ENCODE measurements at regions not wholly inside any gene's neighbourhood (a gene's known extent, or its start where the extent isn't known, plus 50 kb on each side); places are given as distances from the start of the nearest gene placed in this dataset.
"Not testable (repeated sequence)": the region's sequence is repeated elsewhere in the genome, so short reads cannot be mapped to it uniquely, and the experiment has no call there.

DNA sequence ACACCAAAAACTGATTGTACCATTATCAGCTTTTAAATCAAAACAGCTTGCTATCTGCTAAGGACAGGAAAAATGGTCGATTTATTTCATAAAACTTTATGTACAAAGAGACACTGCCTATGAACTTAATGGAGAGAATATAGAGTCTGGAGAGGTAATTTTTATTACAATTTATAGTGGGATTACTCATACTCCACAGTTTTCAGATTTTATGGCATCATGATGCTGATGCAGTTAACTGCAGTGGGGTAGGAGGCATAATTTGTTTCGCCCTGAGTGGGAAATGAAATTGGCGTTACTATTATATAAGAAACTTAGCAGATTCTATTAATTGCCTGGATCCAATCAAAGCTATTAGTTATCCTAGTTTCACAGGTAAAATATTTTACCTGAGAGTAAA, 301.4 kb downstream of the KLF12 start:
- no peak for DNase-seq

DNA sequence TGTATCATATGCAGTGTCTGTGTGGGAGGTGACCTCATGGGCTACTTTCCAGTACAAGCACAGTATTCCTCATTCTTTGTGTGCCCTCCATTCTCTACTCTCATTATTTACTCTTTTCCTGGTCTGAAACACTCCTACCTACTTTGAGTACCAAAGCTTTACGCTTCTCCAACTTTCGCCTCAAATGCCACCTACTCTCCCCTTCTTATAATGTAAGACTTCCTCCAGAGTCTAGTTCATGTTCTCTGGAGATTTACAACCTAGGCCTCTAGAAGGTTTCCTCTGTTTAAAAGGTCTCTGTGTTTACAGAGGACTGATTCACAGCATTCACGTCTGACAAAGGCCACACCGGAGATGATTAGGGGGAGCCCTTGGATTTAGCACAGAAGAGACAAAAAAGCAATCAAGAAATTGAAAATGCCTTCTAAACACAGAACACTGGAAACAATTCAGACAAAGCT, 302.0 kb downstream of the KLF12 start:
- no peak for DNase-seq

DNA sequence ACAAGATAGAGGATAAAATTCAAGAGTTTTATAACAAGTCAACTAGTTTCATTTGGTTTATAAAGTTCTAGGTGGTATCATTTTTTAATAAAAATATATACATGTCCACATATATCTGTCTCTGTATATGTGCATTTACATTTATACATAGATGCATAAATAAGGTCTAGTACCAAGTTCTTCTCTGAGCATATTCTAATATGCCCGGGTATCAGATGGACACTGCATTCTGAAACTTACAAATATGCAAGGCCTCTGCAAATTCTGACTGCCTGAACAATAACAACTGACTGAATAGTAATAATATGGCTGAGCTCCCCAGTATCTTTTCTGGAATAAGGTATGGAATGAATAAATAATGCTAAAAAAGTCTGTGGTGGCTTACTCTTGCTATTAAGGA, 304.8 kb downstream of the KLF12 start:
- DNase-seq, result no peak

DNA sequence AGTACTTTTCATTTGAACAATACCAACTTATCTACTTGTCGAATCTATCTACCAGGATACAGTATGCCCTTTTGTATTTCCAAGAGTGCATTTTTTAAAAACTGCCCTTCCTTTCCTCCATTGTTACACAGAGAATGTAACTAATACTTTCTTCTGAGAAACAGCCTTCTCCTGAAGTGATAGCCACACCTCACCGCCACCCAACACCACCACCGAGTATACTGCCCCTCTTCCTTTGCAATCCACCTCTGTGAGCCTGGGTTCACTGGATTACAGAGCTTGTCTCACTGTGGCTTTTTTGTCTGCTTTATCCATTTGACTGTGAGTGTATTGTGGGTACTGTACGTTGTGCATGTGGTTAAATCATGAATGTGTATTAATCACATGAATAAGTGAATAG, 305.4 kb downstream of the KLF12 start:
- DNase-seq, result no peak

DNA sequence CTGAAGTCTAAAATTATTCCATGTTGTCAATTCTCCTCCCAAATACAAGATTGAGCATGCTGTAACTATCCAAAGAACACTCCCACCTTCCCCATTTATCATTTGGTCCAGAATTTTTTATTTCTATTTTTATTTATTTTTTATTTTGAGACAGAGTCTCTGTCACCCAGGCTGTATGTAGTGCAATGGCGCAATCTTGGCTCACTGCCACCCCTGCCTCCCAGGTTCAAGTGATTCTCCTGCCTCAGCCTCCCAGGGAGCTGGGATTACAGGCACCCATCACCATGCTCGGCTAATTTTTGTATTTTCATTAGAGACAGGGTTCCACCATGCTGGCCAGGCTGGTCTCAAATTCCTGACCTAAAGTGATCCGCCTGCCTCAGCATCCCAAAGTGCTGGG, 306.8 kb downstream of the KLF12 start:
- DNase-seq, result no peak

DNA sequence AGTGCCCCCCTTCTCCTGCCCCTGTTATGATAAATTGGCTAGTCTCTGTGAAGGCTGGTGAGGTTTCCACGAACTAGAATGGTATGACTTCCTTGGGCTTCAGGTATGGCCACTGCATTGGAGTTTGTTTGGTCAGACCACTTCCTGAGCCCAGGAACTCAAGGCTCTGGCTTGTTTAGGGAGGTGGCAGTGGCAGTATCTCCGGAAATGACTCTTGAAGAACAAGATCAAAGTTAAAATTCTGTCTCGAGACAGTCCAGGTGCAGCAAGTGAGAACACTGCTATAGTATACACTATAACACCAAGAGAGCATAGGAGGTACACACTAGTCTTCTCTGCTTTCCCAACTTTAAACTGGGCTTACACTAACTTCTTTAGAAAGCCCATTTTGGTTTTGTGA, 309.1 kb downstream of the KLF12 start:
- no peak for DNase-seq

DNA sequence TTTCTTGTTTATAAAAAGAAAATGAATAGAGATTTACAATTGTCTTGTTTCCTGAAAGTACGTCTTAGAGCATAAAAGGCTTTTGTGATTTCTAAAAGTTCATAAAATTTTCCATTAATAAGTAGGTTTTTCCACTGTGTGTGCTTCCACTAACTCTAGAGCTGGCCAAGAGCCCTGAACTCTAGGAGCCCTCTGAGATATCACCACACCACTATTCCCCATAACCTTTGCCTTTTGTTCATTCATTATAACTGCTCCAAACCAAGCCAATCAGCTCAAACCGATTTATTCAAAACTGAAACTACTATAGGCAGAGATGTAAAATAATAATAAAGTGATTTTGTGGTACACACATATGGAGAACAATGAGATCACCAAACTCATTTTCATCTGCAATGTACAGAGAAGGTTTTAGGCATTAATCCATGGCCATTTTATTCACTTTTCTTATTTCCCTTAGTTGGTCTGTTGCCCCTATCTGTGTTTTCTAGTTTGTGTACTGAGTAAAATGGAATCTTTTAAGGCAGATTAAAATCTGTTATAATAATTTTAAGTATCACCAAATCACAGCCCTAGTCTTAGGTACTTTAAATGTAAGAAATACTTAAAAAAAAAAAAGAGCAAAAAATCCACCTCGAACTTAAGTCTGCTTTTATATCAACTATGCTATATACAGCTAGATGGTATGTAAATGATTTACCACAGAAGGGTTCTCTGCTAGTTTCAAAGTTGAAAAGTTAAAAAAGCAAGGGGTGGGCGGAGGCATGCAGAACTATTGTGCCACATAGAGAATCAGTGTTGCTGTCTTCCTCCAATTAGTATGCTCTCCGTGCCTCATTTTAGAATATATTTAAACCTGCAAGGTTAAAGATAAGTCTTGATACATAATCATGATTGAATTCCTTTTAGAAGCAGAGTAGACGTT, 311.3 kb downstream of the KLF12 start:
- DNase-seq, result no peak

DNA sequence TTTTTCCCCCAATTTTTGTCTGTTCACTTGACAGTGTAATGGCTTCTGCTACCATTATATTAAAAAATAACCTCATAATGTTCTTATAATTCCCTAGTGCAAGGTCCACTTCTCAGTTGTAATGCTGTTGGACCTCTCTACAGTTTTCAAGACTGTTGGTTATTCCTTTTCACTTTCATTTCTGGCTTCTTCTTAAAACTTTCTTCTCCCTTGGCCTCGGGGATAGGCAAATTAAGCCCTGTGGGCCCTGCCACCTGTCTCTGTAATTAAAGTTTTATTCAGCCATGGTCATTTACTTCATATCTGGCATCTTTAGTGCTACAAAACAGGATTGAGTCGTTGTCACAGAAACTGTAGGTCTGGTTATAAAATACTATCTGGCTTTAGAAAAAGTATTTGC, 313.5 kb downstream of the KLF12 start:
- DNase-seq, result no peak

DNA sequence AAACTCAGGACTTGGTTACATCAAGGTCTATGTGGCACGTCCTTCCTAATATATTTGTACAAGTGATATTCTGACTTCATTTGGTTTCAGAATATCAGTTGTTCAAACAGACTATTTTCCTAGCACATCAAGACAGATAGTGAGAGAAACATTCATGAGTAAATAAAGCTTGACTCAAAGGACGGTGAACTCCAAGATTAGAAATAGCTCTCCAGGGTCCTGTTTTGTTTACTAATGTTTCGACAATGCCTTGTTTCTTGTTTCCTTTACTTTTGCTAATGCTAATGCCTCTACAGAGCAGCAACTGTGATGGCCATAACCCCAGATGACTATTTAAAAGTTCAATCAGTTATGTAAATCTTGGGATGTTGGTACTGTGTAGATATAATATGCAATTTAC, 313.9 kb downstream of the KLF12 start:
- no peak for DNase-seq

DNA sequence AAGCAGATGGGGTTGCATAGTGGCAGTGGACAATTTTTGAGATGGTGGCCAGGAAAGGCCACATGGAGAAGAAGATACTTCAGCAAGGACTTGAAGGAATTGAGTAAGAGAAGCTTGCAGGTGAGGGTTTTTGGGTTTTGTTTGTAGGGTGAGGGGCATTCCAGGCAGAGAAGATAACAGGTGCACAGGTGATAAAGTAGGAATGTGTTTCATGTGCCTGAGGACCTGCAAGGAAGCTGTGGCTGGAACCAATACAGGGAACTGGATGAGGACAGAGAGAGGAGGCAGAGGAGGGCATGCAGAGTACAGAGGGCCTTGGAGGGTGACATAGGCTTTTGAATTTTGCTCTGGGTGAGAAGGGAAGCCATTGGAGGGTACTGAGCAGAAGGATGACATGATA, 314.5 kb downstream of the KLF12 start:
- DNase-seq, result no peak

DNA sequence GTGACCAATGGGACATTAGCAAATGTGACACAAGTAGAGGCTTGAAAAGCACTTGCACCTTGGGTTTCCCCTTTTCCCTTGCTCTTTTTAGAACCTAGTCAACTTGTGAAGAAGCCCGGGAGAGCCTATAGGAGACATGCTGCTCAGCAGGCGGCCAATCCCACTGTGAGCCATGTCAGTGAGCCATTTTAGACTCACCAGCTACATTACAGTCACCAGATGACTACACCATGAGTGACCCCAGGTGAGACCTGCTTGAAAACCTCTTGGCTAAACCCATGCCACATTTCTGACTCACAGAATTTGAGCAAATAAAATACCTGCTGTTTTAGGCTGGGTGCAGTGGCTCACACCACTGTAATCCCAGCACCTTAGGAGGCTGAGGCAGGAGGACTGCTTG, 317.5 kb downstream of the KLF12 start:
- DNase-seq, result no peak

DNA sequence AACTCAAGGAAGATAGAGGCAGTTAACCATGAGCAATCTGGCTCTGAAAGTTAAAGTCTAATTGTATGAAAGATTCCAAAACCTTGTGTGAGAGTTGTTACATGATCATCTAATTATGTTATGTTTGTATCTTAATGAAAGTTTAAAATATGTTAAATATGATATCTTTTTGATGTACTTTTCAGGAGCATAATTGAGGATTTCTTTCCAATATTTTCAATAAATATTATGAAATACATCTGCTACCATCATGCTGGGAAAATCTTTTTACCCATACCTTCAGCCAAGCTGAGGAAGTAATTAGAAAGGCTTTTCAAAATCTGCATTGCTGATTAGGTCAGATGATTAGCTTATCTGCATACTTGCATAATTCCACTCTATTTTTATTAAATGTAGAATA, 318.4 kb downstream of the KLF12 start:
- no peak for DNase-seq

DNA sequence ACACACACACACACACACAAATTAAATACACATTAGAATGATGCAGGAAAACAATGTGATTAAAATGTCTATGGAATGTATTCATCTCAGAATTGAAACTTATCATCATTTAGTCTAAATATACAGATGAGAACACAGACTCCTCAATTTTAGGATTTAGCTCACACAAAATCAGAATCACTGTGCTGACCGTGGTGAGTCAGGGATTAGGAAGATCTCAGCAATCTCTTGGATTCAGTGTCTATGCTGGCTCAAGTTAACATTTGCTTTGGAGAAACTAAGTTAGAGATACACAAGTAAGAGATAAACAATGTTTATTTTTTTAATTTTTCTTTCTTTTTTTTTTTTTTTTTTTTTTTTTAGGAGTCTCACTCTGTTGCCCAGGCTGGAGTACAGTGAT, 323.6 kb downstream of the KLF12 start:
- no peak for DNase-seq

DNA sequence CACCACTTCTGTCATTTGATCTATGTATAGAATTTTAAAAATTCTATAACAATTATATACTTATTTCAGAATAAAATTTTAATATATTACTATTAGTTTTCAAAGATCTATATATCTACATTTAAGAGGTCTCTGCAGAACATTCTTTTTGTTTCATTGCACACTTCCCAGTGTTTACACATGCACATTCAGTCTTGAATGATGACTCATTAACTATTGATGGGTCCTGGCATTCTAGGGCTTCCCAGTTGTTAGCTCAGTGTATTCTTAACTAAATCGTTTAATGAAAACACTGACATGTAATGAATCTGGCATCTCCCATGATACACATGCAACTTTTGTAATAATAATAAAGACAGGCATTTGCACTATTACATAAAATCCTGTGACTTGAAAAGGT, 324.6 kb downstream of the KLF12 start:
- no peak for DNase-seq

DNA sequence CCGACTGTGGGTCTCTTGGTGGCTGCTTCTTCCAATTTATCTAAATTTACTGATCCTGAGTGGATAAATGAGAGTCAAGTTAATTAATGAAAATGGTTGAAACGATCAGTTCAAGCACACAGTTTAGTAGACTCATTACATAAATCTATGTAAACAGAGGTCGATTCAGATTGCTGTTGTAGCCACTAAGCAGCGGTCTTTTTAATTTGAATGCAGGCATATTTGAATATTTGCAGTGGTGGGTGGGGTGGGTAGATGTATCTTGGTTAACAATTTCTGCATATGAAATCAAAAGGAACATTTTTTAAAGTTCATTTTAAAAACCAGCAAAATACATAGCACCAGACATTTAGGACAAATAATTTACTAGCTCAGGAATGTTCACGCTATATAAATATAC, 325.9 kb downstream of the KLF12 start:
- no peak for DNase-seq

DNA sequence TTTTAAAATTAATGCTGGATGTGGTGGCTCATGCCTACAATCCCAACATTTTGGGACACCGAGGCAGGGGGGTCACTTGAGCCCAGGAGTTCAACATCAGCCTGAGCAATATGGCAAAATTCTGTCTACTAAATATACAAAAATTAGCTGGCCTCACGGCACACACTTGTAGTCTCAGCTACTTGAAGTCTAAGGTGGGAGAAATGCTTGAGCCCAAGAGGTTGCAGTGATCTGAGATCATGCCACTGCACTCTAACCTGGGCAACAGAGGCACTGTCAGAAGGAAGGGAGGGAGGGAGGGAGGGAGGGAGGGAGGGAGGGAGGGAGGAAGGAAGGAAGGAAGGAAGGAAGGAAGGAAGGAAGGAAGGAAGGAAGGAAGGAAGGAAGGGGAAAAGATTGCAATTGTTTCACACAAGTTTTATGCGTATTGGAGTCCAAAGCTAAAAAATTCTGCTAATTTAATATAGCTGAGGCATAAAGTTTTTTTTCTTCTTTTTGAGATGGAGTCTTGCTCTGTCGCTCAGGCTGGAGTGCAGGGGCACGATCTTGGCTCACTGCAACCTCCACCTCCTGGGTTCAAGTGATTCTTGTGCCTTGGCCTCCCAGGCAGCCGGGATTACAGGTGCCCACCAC, 328.8 kb downstream of the KLF12 start:
- DNase-seq, result not testable (repeated sequence)

DNA sequence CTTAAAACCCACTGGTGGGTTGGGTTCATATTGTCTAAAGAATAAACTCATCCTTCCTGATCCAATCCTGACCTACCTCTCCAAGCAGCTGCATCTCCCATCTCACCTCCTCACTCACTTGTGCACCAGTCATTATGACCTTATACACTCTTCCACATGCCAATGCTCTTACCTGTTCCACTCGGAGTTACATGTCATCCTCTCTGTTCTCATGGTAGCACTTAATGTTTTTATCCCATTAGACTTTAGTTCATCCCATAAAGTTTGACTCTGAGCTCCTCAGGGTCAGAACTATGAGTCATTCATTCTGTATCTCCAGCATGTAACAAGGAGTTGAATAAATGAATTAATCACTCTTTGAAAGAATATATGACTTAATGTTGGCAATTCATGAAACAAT, 330.2 kb downstream of the KLF12 start:
- no peak for DNase-seq

DNA sequence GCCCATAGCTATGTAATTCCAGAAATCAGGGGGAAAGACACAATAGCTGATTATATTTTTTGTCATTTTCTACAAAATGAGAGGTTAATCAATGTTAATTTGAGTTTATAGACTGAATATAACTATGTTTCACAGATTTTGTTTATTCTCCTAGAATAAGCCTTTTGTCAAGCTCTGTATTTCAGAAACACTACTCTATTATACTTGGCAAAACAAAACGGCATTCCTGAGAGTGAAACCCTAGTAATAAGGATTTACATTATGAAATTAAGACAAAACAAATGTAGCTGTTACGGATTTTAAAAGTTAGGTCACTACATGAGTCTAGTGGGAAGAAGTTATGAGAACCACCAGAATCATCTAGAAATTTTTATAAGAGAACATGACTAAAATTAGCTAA, 334.2 kb downstream of the KLF12 start:
- DNase-seq, result no peak

DNA sequence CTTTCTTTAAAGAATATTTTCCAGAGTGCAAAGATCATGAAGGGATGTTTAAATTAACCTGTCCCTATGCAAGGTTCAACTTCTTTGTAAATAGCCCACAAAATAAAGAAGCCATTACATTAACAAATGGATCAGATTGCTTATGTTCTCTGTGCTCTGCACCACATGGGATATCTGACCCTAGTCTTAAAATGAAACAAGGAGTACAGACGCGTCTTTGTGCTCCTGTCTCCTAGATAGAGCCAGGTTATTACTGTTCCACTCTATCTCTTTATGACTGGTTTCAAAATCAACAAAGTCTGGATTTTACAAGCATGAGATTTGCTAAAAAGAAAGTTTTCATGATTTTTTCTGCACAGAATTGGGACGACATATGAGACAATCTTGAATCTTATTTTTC, 339.4 kb downstream of the KLF12 start:
- no peak for DNase-seq

DNA sequence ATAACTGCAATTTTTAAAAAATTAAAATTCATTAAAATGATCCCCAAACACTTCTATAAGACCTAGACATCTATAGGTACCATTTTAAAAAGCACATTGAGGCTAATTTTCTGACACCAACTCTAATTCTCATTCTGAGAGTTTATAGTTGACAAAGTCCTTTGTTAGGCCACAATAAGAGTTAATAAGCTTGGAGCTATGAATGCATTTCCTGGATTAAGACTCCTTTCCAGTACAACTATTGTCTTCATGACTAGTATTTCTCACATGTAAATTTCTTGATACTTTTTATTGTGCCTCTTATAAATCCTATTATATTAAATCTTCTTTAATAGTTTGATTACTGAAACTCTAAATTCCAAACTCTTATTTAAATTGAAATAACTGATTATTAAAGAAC, 340.8 kb downstream of the KLF12 start:
- no peak for DNase-seq

DNA sequence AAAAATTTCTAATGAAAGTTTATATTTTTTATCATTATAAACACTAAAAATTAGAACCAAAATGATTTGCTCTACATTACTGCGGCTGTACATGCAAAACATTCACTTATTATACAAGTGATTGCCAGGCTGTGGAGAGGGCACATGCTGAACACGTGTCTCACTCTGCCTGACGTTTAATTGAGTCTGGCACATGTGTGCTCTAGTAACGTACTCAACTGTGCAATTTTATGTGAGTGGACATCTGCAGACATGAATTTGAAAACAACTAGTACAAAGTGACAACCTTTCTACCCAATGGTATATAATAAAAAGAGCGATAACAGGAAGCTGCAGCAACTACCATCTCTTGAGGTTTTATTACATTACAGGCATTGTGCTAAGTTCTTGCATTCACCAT, 341.4 kb downstream of the KLF12 start:
- no peak for DNase-seq

DNA sequence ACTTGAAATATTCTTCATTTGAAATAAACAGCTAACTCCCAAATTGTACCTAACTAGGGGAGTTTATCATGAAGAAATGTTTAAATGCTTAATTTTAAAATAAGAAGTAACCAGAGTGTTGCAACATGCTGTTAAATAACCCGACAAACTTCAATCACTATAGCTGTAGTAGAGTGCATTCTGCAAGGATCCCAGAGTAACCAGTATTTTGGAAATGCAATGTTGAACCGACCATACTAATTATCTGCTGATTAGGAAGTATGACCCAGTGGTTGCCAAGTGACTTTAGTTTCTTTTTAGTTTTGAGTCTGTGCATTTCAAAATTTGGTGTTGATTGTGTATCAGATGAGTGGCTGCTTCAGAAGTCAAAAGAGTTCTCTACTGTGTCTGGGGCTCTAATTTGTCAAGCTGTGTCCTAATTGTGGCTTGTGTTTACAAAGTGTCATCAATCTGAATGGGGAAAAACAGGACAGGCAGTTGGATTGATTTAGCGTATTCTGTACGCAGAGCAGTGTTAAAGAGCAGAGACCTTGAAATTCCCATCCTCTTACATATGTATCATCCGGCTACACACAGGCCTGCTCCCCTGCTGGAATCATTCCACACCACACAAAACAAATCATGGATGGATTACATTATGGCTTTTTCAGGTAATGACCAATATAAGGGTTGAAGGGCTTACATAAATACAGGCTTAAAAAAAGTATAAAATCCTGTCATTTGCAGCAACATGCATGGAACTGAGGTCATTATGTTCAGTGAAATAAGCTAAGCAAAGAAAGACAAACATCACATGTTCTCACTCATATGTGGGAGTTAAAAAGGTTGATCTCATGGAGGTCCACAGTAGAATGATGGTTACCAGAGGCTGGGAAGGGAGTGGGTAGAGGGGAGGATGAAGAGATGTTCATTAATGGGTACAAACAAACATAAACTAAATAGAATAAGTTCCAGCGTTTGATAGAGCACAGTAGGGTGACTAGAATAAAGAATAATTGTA, 351.5 kb downstream of the KLF12 start:
- DNase-seq, result no peak

DNA sequence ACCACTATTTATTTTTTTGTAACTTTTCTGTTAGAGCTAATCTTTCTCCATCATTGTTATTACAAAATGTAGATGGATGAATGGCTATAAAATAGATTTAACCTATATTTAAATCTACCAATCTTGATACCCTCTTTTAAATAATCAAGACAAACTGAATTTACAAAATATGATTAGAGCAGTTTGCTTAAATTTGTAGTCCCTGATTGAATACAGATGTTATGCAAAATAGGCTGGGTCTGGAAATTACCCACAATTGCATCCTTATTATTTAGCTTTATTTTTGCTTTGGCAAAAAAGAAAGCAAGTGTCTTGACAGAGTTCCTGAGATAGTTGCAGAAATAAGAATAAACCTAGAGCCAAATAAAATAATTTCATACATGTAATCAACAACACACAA, 352.8 kb downstream of the KLF12 start:
- no peak for DNase-seq
